Calu3 (cell line): ENCODE measurements at regions not wholly inside any gene's neighbourhood (a gene's known extent, or its start where the extent isn't known, plus 50 kb on each side); places are given as distances from the start of the nearest gene placed in this dataset.

Source experiments
- BruUV-seq: library from RNA; stranded (reverse); fragments of 400-500 nt; replicated peaks from 2 replicates; lab custom pipeline; 2021; lab: Mats Ljungman, UMichigan
- CTCF ChIA-PET: fragments of 300-600 bp; sonication (Branson Sonifier 250); formaldehyde crosslinking; loops from one replicate; lab custom pipeline; 2022; ENCODE audit warnings: antibody characterized with exemption; lab: Charles Lee
- DNase-seq: peaks from one replicate; pipeline ENCODE4 v3.0.0; 2022
- H3K27ac Mint-ChIP-seq: one replicate; pipeline ENCODE4 v1.8.0; 2022; ENCODE audit warnings: mixed read lengths; ENCODE audit not compliant: unreplicated experiment
- H3K27me3 Mint-ChIP-seq: one replicate; pipeline ENCODE4 v1.8.0; 2022; ENCODE audit warnings: mixed read lengths; ENCODE audit not compliant: unreplicated experiment
- H3K36me3 Mint-ChIP-seq: one replicate; pipeline ENCODE4 v1.8.0; 2022; ENCODE audit warnings: mild to moderate bottlenecking, moderate library complexity, mixed read lengths; ENCODE audit not compliant: insufficient read depth, unreplicated experiment
- H3K4me1 Mint-ChIP-seq: one replicate; pipeline ENCODE4 v1.8.0; 2022; ENCODE audit warnings: mild to moderate bottlenecking, low read depth, mixed read lengths; ENCODE audit not compliant: unreplicated experiment
- H3K4me3 Mint-ChIP-seq: one replicate; pipeline ENCODE4 v1.8.0; 2022; ENCODE audit warnings: mild to moderate bottlenecking, low read depth, moderate library complexity, mixed read lengths; ENCODE audit not compliant: unreplicated experiment
- H3K9me3 Mint-ChIP-seq: one replicate; pipeline ENCODE4 v1.8.0; 2022; ENCODE audit warnings: low read depth, mixed read lengths; ENCODE audit not compliant: unreplicated experiment
- intact Hi-C: fragments of 100-400 bp; cut with micrococcal nuclease; formaldehyde crosslinking; loops from one replicate; pipeline ENCODE4 v1.10.0; 2022; ENCODE audit not compliant: unreplicated experiment
- TF ChIP-seq, protein P1 (sequence below): fragments of 200-600 bp; IDR thresholded peaks from one replicate; pipeline ENCODE4 v1.8.0; 2022; ENCODE audit warnings: antibody characterized with exemption; ENCODE audit not compliant: unreplicated experiment

DNA sequence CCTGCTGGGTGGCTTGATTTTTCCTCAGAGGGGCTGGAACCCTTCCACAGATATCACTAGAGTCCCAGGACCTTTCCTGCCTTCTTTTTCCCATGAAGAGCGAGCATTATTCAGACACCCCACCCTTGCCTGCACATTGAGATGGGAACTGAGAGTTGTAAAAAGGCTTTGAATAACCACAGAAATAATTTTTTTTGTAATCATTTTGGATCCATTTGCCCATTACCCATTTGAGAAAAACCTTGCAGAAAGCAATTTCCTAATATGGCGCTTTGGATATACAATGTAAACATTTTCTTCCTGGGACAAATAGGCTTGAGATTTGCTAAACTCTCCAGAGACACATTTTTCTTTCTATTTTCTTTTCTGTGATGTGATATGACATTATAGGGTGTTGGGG is 250.6 kb downstream of the MSRB3 start:
- H3K9me3 Mint-ChIP-seq: no peaks in the 10 kb centered on the region
- CTCF ChIA-PET: no interaction called here
- DNase-seq: no peak
- H3K4me3 Mint-ChIP-seq: no peak overlapping the region
- H3K27ac Mint-ChIP-seq: no peak overlapping the region
- H3K36me3 Mint-ChIP-seq: peaks cover 7% of the 10 kb centered on the region
- intact Hi-C loops: no loop called here
- TF ChIP-seq, protein P1, sequence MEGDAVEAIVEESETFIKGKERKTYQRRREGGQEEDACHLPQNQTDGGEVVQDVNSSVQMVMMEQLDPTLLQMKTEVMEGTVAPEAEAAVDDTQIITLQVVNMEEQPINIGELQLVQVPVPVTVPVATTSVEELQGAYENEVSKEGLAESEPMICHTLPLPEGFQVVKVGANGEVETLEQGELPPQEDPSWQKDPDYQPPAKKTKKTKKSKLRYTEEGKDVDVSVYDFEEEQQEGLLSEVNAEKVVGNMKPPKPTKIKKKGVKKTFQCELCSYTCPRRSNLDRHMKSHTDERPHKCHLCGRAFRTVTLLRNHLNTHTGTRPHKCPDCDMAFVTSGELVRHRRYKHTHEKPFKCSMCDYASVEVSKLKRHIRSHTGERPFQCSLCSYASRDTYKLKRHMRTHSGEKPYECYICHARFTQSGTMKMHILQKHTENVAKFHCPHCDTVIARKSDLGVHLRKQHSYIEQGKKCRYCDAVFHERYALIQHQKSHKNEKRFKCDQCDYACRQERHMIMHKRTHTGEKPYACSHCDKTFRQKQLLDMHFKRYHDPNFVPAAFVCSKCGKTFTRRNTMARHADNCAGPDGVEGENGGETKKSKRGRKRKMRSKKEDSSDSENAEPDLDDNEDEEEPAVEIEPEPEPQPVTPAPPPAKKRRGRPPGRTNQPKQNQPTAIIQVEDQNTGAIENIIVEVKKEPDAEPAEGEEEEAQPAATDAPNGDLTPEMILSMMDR: no peak
- no peaks in the 10 kb centered on the region for H3K27me3 Mint-ChIP-seq
- BruUV-seq: no TSS peak
- H3K4me1 Mint-ChIP-seq: peaks cover 21% of the 10 kb centered on the region

DNA sequence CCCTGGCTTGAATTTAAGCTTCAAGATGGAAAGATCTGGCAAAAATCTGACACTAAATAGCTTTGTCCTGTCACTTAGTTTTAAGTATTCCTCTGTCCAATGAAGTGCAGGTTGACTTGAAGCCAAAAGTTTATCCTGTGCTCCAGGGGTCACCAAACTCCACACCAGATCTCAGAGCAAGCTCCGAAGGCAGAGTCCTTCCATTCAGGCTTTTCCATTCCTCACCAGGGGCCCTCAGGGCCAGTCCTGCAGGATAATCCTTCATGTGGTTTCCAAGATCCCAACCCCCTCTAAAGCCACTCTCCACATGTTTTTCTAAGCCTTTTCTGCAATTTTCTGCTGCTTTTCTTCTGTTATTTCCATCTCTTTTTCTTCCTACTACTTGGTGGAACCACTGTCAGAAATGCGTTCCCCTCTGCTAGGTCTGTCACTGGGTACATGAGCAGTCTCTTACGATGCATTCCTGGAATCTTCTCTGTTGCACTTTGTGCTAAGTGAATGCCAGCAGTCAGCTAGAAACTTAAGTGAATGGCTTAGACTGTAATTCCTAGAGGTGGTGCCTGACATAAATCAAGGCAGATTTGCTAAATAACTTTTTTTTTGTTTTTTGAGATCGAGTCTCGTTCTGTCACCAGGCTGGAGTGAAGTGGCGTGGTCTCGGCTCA is 251.4 kb downstream of the MSRB3 start:
- no TSS peak for BruUV-seq
- CTCF ChIA-PET: no interaction called here
- H3K27me3 Mint-ChIP-seq: no peaks in the 10 kb centered on the region
- TF ChIP-seq, protein P1: no peak
- H3K36me3 Mint-ChIP-seq: peaks cover 7% of the 10 kb centered on the region
- no peaks in the 10 kb centered on the region for H3K9me3 Mint-ChIP-seq
- no peak for DNase-seq
- no peak overlapping the region for H3K4me3 Mint-ChIP-seq
- peaks cover 28% of the 10 kb centered on the region for H3K4me1 Mint-ChIP-seq
- intact Hi-C loops: loop anchor here (10.0 kb wide), 2 partner anchors 215 to 295 kb away; partner anchors contain the start of gene HMGA2
- no peak overlapping the region for H3K27ac Mint-ChIP-seq

DNA sequence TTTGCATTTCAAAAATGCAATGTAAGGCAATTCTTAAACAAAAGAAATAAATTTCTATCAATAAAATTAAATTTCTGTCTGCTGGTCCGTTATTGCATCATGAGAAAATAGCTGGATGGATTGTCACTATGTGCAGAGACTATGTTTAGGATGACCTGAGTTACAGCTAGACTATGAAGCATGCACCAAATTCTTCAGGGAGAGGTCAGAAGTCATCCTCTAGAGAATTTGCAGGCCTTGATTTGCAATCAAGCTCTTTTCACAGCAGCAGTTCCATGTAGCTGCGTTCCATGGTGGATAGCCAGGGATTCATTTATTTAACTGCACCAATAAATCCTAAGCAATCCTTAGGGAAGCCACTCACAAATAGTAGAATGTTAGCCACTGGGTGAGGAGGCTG is 253.7 kb downstream of the MSRB3 start:
- Mint-ChIP-seq H3K27me3 (no peaks in the 10 kb centered on the region), H3K27ac (no peak overlapping the region), H3K36me3 (peaks cover 7% of the 10 kb centered on the region), H3K9me3 (no peaks in the 10 kb centered on the region), H3K4me1 (peaks cover 47% of the 10 kb centered on the region), H3K4me3 (no peak overlapping the region)
- DNase-seq: no peak
- intact Hi-C loops: loop anchor here (10.0 kb wide), 2 partner anchors 217 to 293 kb away; partner anchors contain the start of gene HMGA2
- CTCF ChIA-PET: interaction anchor here (1.6 kb wide), 1 partner anchor 24 kb away, joined by 4 read pairs; no protein-coding TSS in a partner anchor
- TF ChIP-seq, protein P1: no peak
- BruUV-seq: no TSS peak

DNA sequence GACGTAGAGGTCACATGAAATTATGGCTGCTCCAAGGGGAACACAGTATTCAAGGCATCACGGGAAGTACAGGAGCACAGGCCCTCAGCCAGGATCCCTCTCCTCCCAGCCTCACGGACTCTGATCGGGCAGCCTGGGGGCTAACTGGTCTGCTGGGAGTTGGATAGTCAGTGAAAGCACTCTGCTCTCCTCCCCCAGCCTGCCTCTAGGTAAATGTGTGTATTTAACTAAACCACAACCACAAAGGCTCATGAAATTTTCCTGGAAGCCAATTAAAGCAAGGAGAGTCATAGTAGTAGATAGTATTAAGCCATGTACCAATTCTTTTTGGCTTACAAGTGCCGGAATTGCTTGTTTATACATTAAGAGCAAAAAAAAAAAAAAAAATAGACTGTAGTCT is 254.3 kb downstream of the MSRB3 start:
- Mint-ChIP-seq H3K27me3 (no peaks in the 10 kb centered on the region), H3K4me1 (peaks cover 53% of the 10 kb centered on the region), H3K4me3 (peak overlapping the region; percentile 59), H3K36me3 (peaks cover 7% of the 10 kb centered on the region), H3K27ac (peak overlapping the region; percentile 94), H3K9me3 (no peaks in the 10 kb centered on the region)
- peak; percentile 51 for DNase-seq
- TF ChIP-seq, protein P1: no peak
- CTCF ChIA-PET: interaction anchor here (0.7 to 1.6 kb wide), 4 partner anchors 24 to 98 kb away, joined by 3 to 4 read pairs (median 3); no protein-coding TSS in a partner anchor
- intact Hi-C loops: loop anchor here (10.0 kb wide), 2 partner anchors 218 to 292 kb away; partner anchors contain the start of gene HMGA2
- no TSS peak for BruUV-seq
